HL-60 (cell line): ENCODE measurements at regions not wholly inside any gene's neighbourhood (a gene's known extent, or its start where the extent isn't known, plus 50 kb on each side); places are given as distances from the start of the nearest gene placed in this dataset.

Experiments
- GABPA ChIP-seq: IDR thresholded peaks from 2 replicates; pipeline ENCODE4 v1.6.1; 2012; ENCODE audit warnings: low read depth
- TF ChIP-seq, protein P1 (sequence below): IDR thresholded peaks from one replicate; pipeline ENCODE4 v1.5.1; 2011; ENCODE audit warnings: low read length, control low read depth, inconsistent platforms; ENCODE audit not compliant: insufficient read depth

DNA sequence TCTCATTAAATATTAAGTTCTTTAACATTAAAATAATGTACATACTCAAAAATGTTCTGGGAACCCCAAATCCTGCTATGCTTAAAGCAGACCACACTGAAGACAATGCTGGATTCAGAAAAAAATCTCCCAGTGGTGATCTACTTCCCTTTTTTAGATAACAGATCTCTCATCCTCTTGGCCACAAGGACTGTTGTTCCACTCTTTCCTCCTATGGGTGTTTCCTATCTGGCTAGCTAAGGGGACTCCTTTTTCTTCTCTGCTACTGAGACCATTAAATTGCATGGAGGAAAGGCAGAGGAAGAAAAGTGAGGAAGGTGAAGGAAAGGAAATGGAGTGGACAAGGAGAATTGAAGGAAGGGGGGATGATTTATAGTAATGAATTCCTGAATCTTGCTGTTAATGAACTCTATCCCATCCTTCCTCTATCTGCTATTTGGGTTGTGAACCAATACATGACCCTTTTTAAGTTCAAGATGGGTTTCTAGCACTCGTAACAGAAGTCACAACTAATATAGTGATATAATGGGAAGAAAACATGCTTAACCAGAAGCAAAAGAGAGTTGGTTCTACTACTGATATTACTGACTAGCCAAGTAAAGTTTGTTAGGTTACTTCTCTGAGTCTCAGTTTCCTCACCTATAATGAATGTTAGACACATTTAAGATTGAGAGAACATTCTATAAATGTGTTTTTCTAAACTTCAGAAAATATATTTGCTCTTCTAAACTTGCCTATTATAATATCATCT lies 53.2 kb downstream of the PIK3C2A start:
- TF ChIP-seq, protein P1, sequence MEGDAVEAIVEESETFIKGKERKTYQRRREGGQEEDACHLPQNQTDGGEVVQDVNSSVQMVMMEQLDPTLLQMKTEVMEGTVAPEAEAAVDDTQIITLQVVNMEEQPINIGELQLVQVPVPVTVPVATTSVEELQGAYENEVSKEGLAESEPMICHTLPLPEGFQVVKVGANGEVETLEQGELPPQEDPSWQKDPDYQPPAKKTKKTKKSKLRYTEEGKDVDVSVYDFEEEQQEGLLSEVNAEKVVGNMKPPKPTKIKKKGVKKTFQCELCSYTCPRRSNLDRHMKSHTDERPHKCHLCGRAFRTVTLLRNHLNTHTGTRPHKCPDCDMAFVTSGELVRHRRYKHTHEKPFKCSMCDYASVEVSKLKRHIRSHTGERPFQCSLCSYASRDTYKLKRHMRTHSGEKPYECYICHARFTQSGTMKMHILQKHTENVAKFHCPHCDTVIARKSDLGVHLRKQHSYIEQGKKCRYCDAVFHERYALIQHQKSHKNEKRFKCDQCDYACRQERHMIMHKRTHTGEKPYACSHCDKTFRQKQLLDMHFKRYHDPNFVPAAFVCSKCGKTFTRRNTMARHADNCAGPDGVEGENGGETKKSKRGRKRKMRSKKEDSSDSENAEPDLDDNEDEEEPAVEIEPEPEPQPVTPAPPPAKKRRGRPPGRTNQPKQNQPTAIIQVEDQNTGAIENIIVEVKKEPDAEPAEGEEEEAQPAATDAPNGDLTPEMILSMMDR = no peak
- no peak for TF ChIP-seq GABPA
